ENCODE measurements at regions not wholly inside any gene's neighbourhood (a gene's known extent, or its start where the extent isn't known, plus 50 kb on each side); places are given as distances from the start of the nearest gene placed in this dataset.

GRCh38 chr20:12243327-12243726 lies 325.6 kb downstream of the BTBD3 start:
- TF ChIP-seq CTCF (IDR thresholded peaks at IDR 0.05; ENCODE audit: low read depth, low read length, poor library complexity, severe bottlenecking), result no peak
- TF ChIP-seq EZH2phosphoT487 (IDR thresholded peaks at IDR 0.05; ENCODE audit: borderline replicate concordance, low read length), result no peak

All from DOHH2 (cell line).